ENCODE measurements at regions not wholly inside any gene's neighbourhood (a gene's known extent, or its start where the extent isn't known, plus 50 kb on each side); places are given as distances from the start of the nearest gene placed in this dataset.
"Not testable (repeated sequence)": the region's sequence is repeated elsewhere in the genome, so short reads cannot be mapped to it uniquely, and the experiment has no call there.

DNA sequence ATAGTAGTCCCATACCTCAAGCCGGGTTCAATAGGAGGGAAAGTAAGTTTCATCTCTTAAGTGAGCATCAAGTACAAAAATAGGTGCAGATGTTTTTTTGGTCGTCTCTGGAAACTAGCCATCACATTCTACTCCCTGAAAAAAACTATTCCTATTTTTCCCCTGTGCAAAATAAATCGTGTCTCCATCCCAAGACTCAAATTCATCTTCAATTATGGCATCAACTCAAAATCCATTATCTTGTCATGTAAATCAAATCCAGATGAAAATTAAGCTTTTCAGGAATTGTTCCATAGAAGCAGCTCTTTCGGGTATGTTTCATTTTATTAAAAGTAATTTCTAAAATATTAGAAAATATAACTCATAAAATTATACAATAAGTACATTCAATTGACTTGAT is 1368.4 kb downstream of the GRIK2 start:
- Histone ChIP-seq H3K27me3 (ENCODE audit: control insufficient read depth in 2 of 2, insufficient read depth in 2 of 2, low read length in 2 of 2) (no peaks in the 10 kb centered on the region), H3K36me3 (ENCODE audit: control insufficient read depth in 2 of 2, extremely low read depth in 1 of 2, insufficient read depth in 2 of 2, low read length in 2 of 2) (no peaks in the 10 kb centered on the region), H4K20me1 (replicated peaks; ENCODE audit: control insufficient read depth, extremely low read depth, insufficient read depth, low read length) (no peaks in the 10 kb centered on the region), H3K27ac (ENCODE audit: insufficient read depth, low read depth, low read length) (no peak overlapping the region), H3K9me3 (replicated peaks; ENCODE audit: control insufficient read depth, insufficient read depth, low read length) (no peaks in the 10 kb centered on the region), H3K9me1 (replicated peaks; ENCODE audit: control insufficient read depth, extremely low read depth, insufficient read depth, low read length) (no peaks in the 10 kb centered on the region), H3K9ac (replicated peaks; ENCODE audit: extremely low read depth, insufficient read depth, low read length) (no peak overlapping the region), H3K4me3 (replicated peaks in 1 of 3; ENCODE audit: insufficient read depth in 1 of 3, low read depth in 1 of 3, low read length in 3 of 3) (no peak overlapping the region), H3K4me2 (ENCODE audit: insufficient read depth, low read length) (no peak overlapping the region), H3K4me1 (ENCODE audit: control insufficient read depth, extremely low read depth, insufficient read depth, low read length) (no peaks in the 10 kb centered on the region), H3K79me2 (ENCODE audit: control insufficient read depth, insufficient read depth, low read length) (no peaks in the 10 kb centered on the region), H2AFZ (ENCODE audit: low read depth, low read length) (no peak overlapping the region)
- FAIRE-seq (no peak), DNase-seq (ENCODE audit: low read depth, low spot score) (no peak)
- ChIA-PET POLR2A (no interaction called here), CTCF (no interaction called here)
- intact Hi-C loops (cut with micrococcal nuclease), result no loop called here
- TF ChIP-seq EZH2 (IDR thresholded peaks at IDR 0.05; ENCODE audit: borderline replicate concordance, low read depth, low read length, severe bottlenecking), result no peak
- dilution Hi-C loops (cut with MboI; ENCODE audit: extremely low pct_ligation_motif_present, low sequenced_read_pairs), result no loop called here
- BruUV-seq (replicated peaks), result no TSS peak

DNA sequence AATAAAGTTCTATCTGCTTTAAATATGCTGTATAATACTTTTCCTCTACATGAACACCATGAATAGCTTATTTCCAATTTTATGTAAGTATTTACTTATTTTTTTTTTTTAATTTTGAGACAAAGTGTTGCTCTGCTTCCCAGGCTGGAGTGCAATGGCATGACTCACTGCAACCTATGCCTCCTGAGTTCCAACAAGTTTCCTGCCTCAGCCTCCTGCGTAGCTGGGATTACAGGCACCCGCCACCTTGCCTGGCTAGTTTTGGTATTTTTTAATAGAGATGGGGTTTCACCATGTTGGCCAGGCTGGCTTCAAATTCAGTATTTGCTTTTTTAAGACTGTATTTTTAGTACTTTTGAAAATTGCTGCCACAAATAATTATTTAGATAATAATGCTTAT is 1365.9 kb downstream of the GRIK2 start:
- no peak overlapping the region for H3K27ac ChIP-seq (ENCODE audit: insufficient read depth, low read depth, low read length)
- H3K36me3 ChIP-seq (ENCODE audit: control insufficient read depth in 2 of 2, extremely low read depth in 1 of 2, insufficient read depth in 2 of 2, low read length in 2 of 2), result no peaks in the 10 kb centered on the region
- ChIA-PET CTCF (interaction anchor here (0.9 kb wide), 1 partner anchor 26 kb away, joined by 3 read pairs; no protein-coding TSS in a partner anchor), POLR2A (no interaction called here)
- H3K9me3 ChIP-seq (replicated peaks; ENCODE audit: control insufficient read depth, insufficient read depth, low read length), result no peaks in the 10 kb centered on the region
- H3K4me3 ChIP-seq (replicated peaks in 1 of 3; ENCODE audit: insufficient read depth in 1 of 3, low read depth in 1 of 3, low read length in 3 of 3), result no peak overlapping the region
- no TSS peak for BruUV-seq (replicated peaks)
- H2AFZ ChIP-seq (ENCODE audit: low read depth, low read length), result no peak overlapping the region
- dilution Hi-C loops (cut with MboI; ENCODE audit: extremely low pct_ligation_motif_present, low sequenced_read_pairs), result no loop called here
- intact Hi-C loops (cut with micrococcal nuclease), result no loop called here
- no peaks in the 10 kb centered on the region for H3K79me2 ChIP-seq (ENCODE audit: control insufficient read depth, insufficient read depth, low read length)
- H3K4me2 ChIP-seq (ENCODE audit: insufficient read depth, low read length), result no peak overlapping the region
- H3K27me3 ChIP-seq (ENCODE audit: control insufficient read depth in 2 of 2, insufficient read depth in 2 of 2, low read length in 2 of 2), result no peaks in the 10 kb centered on the region
- no peaks in the 10 kb centered on the region for H3K9me1 ChIP-seq (replicated peaks; ENCODE audit: control insufficient read depth, extremely low read depth, insufficient read depth, low read length)
- FAIRE-seq (no peak), DNase-seq (ENCODE audit: low read depth, low spot score) (no peak)
- TF ChIP-seq JUN (IDR thresholded peaks at IDR 0.05; ENCODE audit: borderline replicate concordance, insufficient read depth, insufficient read length, low read depth), result no peak
- no peak for TF ChIP-seq FOS (IDR thresholded peaks at IDR 0.05; ENCODE audit: borderline replicate concordance, insufficient read depth, low read length)
- no peak for TF ChIP-seq MYC (IDR thresholded peaks at IDR 0.05; ENCODE audit: low read depth, low read length)
- no peak for TF ChIP-seq POLR2AphosphoS5 (IDR thresholded peaks at IDR 0.05; ENCODE audit: insufficient read depth, low read depth, low read length)
- TF ChIP-seq POLR2A (IDR thresholded peaks at IDR 0.05; ENCODE audit: low read depth, low read length), result no peak
- TF ChIP-seq, protein P1, sequence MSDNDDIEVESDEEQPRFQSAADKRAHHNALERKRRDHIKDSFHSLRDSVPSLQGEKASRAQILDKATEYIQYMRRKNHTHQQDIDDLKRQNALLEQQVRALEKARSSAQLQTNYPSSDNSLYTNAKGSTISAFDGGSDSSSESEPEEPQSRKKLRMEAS (IDR thresholded peaks at IDR 0.05; ENCODE audit: insufficient read depth, insufficient read length), result no peak
- TF ChIP-seq EZH2 (IDR thresholded peaks at IDR 0.05; ENCODE audit: borderline replicate concordance, low read depth, low read length, severe bottlenecking), result no peak
- no peak for TF ChIP-seq GATA2 (IDR thresholded peaks at IDR 0.05; ENCODE audit: insufficient read depth, insufficient read length, low read depth, low read length)
- TF ChIP-seq, protein P2, sequence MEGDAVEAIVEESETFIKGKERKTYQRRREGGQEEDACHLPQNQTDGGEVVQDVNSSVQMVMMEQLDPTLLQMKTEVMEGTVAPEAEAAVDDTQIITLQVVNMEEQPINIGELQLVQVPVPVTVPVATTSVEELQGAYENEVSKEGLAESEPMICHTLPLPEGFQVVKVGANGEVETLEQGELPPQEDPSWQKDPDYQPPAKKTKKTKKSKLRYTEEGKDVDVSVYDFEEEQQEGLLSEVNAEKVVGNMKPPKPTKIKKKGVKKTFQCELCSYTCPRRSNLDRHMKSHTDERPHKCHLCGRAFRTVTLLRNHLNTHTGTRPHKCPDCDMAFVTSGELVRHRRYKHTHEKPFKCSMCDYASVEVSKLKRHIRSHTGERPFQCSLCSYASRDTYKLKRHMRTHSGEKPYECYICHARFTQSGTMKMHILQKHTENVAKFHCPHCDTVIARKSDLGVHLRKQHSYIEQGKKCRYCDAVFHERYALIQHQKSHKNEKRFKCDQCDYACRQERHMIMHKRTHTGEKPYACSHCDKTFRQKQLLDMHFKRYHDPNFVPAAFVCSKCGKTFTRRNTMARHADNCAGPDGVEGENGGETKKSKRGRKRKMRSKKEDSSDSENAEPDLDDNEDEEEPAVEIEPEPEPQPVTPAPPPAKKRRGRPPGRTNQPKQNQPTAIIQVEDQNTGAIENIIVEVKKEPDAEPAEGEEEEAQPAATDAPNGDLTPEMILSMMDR (IDR thresholded peaks at IDR 0.05; ENCODE audit: extremely low read depth in 1 of 2, insufficient read depth in 1 of 2, low read depth in 1 of 2, low read length in 2 of 2), result no peak
- no peaks in the 10 kb centered on the region for H3K4me1 ChIP-seq (ENCODE audit: control insufficient read depth, extremely low read depth, insufficient read depth, low read length)
- no peaks in the 10 kb centered on the region for H4K20me1 ChIP-seq (replicated peaks; ENCODE audit: control insufficient read depth, extremely low read depth, insufficient read depth, low read length)
- H3K9ac ChIP-seq (replicated peaks; ENCODE audit: extremely low read depth, insufficient read depth, low read length), result no peak overlapping the region

DNA sequence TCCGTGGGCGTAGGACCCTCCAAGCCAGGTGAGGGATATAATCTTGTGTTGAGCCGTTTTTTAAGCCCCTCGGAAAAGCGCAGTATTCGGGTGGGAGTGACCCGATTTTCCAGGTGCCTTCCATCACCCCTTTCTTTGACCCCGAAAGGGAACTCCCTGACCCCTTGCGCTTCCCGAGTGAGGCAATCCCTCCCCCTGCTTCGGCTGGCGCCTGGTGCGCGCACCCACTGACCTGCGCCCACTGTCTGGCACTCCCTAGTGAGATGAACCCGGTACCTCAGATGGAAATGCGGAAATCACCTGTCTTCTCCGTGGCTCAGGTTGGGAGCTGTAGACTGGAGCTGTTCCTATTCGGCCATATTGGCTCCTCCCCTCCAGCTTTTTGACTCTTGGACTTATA is 1365.0 kb downstream of the GRIK2 start:
- POLR2A ChIA-PET; FAIRE-seq; BruUV-seq (replicated peaks): not testable (repeated sequence)

More for the DNA sequence above, 1365.0 kb downstream of the GRIK2 start:
- intact Hi-C loops (cut with micrococcal nuclease); H2AFZ ChIP-seq (ENCODE audit: low read depth, low read length); H3K9me3 ChIP-seq (replicated peaks; ENCODE audit: control insufficient read depth, insufficient read depth, low read length); H3K9me1 ChIP-seq (replicated peaks; ENCODE audit: control insufficient read depth, extremely low read depth, insufficient read depth, low read length); H3K27me3 ChIP-seq (ENCODE audit: control insufficient read depth in 2 of 2, insufficient read depth in 2 of 2, low read length in 2 of 2); H3K36me3 ChIP-seq (ENCODE audit: control insufficient read depth in 2 of 2, extremely low read depth in 1 of 2, insufficient read depth in 2 of 2, low read length in 2 of 2); dilution Hi-C loops (cut with MboI; ENCODE audit: extremely low pct_ligation_motif_present, low sequenced_read_pairs); H3K4me1 ChIP-seq (ENCODE audit: control insufficient read depth, extremely low read depth, insufficient read depth, low read length); H3K4me2 ChIP-seq (ENCODE audit: insufficient read depth, low read length); H3K4me3 ChIP-seq (replicated peaks in 1 of 3; ENCODE audit: insufficient read depth in 1 of 3, low read depth in 1 of 3, low read length in 3 of 3); H4K20me1 ChIP-seq (replicated peaks; ENCODE audit: control insufficient read depth, extremely low read depth, insufficient read depth, low read length); H3K9ac ChIP-seq (replicated peaks; ENCODE audit: extremely low read depth, insufficient read depth, low read length); H3K79me2 ChIP-seq (ENCODE audit: control insufficient read depth, insufficient read depth, low read length); DNase-seq (ENCODE audit: low read depth, low spot score); H3K27ac ChIP-seq (ENCODE audit: insufficient read depth, low read depth, low read length): not testable (repeated sequence)
- CTCF ChIA-PET, result interaction anchor here (0.9 kb wide), 1 partner anchor 26 kb away, joined by 3 read pairs; no protein-coding TSS in a partner anchor

All from endothelial cell of umbilical vein (primary cell).